ENCODE measurements at regions not wholly inside any gene's neighbourhood (a gene's known extent, or its start where the extent isn't known, plus 50 kb on each side); places are given as distances from the start of the nearest gene placed in this dataset.

- H3K4me3 ChIP-seq (ENCODE audit: low read length): no peak overlapping the region
- no peak for DNase-seq (ENCODE audit: low read depth)
- no peak for TF ChIP-seq CTCF (IDR thresholded peaks at IDR 0.05; ENCODE audit: insufficient read depth, low read depth, low read length, missing control alignments)
Observed at GRCh38 chr7:80313067-80313626, 178.5 kb downstream of the GNAI1 start.

- no peak for TF ChIP-seq CTCF (IDR thresholded peaks at IDR 0.05; ENCODE audit: insufficient read depth, low read depth, low read length, missing control alignments)
- DNase-seq (ENCODE audit: low read depth): peak; percentile 89
- no peak overlapping the region for H3K4me3 ChIP-seq (ENCODE audit: low read length)
Observed at GRCh38 chr7:80312139-80312661, 177.6 kb downstream of the GNAI1 start.

GRCh38 chr7:80311313-80311712 is 176.7 kb downstream of the GNAI1 start:
- no peak overlapping the region for H3K4me3 ChIP-seq (ENCODE audit: low read length)
- DNase-seq (ENCODE audit: low read depth): no peak
- no peak for TF ChIP-seq CTCF (IDR thresholded peaks at IDR 0.05; ENCODE audit: insufficient read depth, low read depth, low read length, missing control alignments)

GRCh38 chr7:80309971-80310549 is 175.4 kb downstream of the GNAI1 start:
- H3K4me3 ChIP-seq (ENCODE audit: low read length): no peak overlapping the region
- no peak for TF ChIP-seq CTCF (IDR thresholded peaks at IDR 0.05; ENCODE audit: insufficient read depth, low read depth, low read length, missing control alignments)
- no peak for DNase-seq (ENCODE audit: low read depth)

- TF ChIP-seq CTCF (IDR thresholded peaks at IDR 0.05; ENCODE audit: insufficient read depth, low read depth, low read length, missing control alignments): no peak
- no peak for DNase-seq (ENCODE audit: low read depth)
- H3K4me3 ChIP-seq (ENCODE audit: low read length): no peak overlapping the region
Observed at GRCh38 chr7:80309377-80309776, 174.7 kb downstream of the GNAI1 start.

GRCh38 chr7:80307227-80307856 is 172.7 kb downstream of the GNAI1 start:
- DNase-seq (ENCODE audit: low read depth): peak; percentile 77
- no peak overlapping the region for H3K4me3 ChIP-seq (ENCODE audit: low read length)
- no peak for TF ChIP-seq CTCF (IDR thresholded peaks at IDR 0.05; ENCODE audit: insufficient read depth, low read depth, low read length, missing control alignments)
